ENCODE measurements at regions not wholly inside any gene's neighbourhood (a gene's known extent, or its start where the extent isn't known, plus 50 kb on each side); places are given as distances from the start of the nearest gene placed in this dataset.
"Not testable (repeated sequence)": the region's sequence is repeated elsewhere in the genome, so short reads cannot be mapped to it uniquely, and the experiment has no call there.

GRCh38 chr22:12626894-12627293, 2901.1 kb upstream of the OR11H1 start:
- H3K27ac ChIP-seq (ENCODE audit: control insufficient read depth, insufficient read depth, low read length); H3K4me1 ChIP-seq (ENCODE audit: control insufficient read depth, extremely low read depth, insufficient read depth, low read length); H3K4me2 ChIP-seq (ENCODE audit: control insufficient read depth, extremely low read depth, insufficient read depth, low read depth, low read length); H4K20me1 ChIP-seq (ENCODE audit: control insufficient read depth, extremely low read depth, insufficient read depth, low read length); H3K36me3 ChIP-seq (ENCODE audit: control insufficient read depth in 2 of 2, extremely low read depth in 1 of 2, insufficient read depth in 2 of 2, low read length in 2 of 2); H3K27me3 ChIP-seq (ENCODE audit: control insufficient read depth, extremely low read depth, insufficient read depth, low read length); dilution Hi-C loops (cut with MboI; ENCODE audit: extremely low pct_ligation_motif_present, low sequenced_read_pairs); H3K9ac ChIP-seq (ENCODE audit: control insufficient read depth, extremely low read depth, insufficient read depth, low read length); H3K79me2 ChIP-seq (ENCODE audit: control insufficient read depth, insufficient read depth, low read length); H3K4me3 ChIP-seq (ENCODE audit: control insufficient read depth in 2 of 3, extremely low read depth in 1 of 3, insufficient read depth in 2 of 3, low read depth in 1 of 3, low read length in 3 of 3); DNase-seq (ENCODE audit: low read depth, low spot score); FAIRE-seq; H2AFZ ChIP-seq (ENCODE audit: control insufficient read depth, low read length); H3K9me1 ChIP-seq (ENCODE audit: control insufficient read depth, extremely low read depth, insufficient read depth, low read length); H3K9me3 ChIP-seq (ENCODE audit: control insufficient read depth, low read depth, low read length): not testable (repeated sequence)

DNA sequence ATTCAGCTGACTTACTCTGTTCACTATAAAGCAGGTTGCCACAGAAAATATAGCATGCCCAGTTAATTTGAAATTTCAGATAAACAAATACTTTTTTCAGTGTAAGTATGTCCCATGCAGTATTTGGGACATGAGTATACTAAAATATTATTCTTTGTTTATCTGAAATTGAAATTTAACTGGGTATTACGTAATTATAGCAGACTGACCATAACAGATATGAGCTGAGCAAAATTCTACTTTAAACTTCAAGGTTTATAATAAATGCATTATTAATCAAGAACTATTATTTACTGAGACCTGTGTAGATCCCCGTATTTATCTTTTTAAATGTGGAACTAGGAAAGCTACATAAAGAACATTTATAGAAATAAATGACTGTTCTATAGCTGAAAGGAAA, 2898.2 kb upstream of the OR11H1 start:
- H3K4me1 ChIP-seq (ENCODE audit: control insufficient read depth, extremely low read depth, insufficient read depth, low read length); H3K27ac ChIP-seq (ENCODE audit: control insufficient read depth, insufficient read depth, low read length); DNase-seq (ENCODE audit: low read depth, low spot score); H3K9me3 ChIP-seq (ENCODE audit: control insufficient read depth, low read depth, low read length); H3K27me3 ChIP-seq (ENCODE audit: control insufficient read depth, extremely low read depth, insufficient read depth, low read length); H4K20me1 ChIP-seq (ENCODE audit: control insufficient read depth, extremely low read depth, insufficient read depth, low read length); H3K79me2 ChIP-seq (ENCODE audit: control insufficient read depth, insufficient read depth, low read length); H2AFZ ChIP-seq (ENCODE audit: control insufficient read depth, low read length); H3K9ac ChIP-seq (ENCODE audit: control insufficient read depth, extremely low read depth, insufficient read depth, low read length); H3K4me2 ChIP-seq (ENCODE audit: control insufficient read depth, extremely low read depth, insufficient read depth, low read depth, low read length); H3K36me3 ChIP-seq (ENCODE audit: control insufficient read depth in 2 of 2, extremely low read depth in 1 of 2, insufficient read depth in 2 of 2, low read length in 2 of 2); dilution Hi-C loops (cut with MboI; ENCODE audit: extremely low pct_ligation_motif_present, low sequenced_read_pairs); H3K4me3 ChIP-seq (ENCODE audit: control insufficient read depth in 2 of 3, extremely low read depth in 1 of 3, insufficient read depth in 2 of 3, low read depth in 1 of 3, low read length in 3 of 3); H3K9me1 ChIP-seq (ENCODE audit: control insufficient read depth, extremely low read depth, insufficient read depth, low read length); FAIRE-seq: not testable (repeated sequence)

GRCh38 chr22:12630965-12631364, 2897.0 kb upstream of the OR11H1 start:
- H3K36me3 ChIP-seq (ENCODE audit: control insufficient read depth in 2 of 2, extremely low read depth in 1 of 2, insufficient read depth in 2 of 2, low read length in 2 of 2); H3K27me3 ChIP-seq (ENCODE audit: control insufficient read depth, extremely low read depth, insufficient read depth, low read length); H3K27ac ChIP-seq (ENCODE audit: control insufficient read depth, insufficient read depth, low read length); H3K4me1 ChIP-seq (ENCODE audit: control insufficient read depth, extremely low read depth, insufficient read depth, low read length); dilution Hi-C loops (cut with MboI; ENCODE audit: extremely low pct_ligation_motif_present, low sequenced_read_pairs); H3K9ac ChIP-seq (ENCODE audit: control insufficient read depth, extremely low read depth, insufficient read depth, low read length); H4K20me1 ChIP-seq (ENCODE audit: control insufficient read depth, extremely low read depth, insufficient read depth, low read length); H3K79me2 ChIP-seq (ENCODE audit: control insufficient read depth, insufficient read depth, low read length); H2AFZ ChIP-seq (ENCODE audit: control insufficient read depth, low read length); DNase-seq (ENCODE audit: low read depth, low spot score); H3K4me2 ChIP-seq (ENCODE audit: control insufficient read depth, extremely low read depth, insufficient read depth, low read depth, low read length); H3K9me1 ChIP-seq (ENCODE audit: control insufficient read depth, extremely low read depth, insufficient read depth, low read length); H3K4me3 ChIP-seq (ENCODE audit: control insufficient read depth in 2 of 3, extremely low read depth in 1 of 3, insufficient read depth in 2 of 3, low read depth in 1 of 3, low read length in 3 of 3); FAIRE-seq; H3K9me3 ChIP-seq (ENCODE audit: control insufficient read depth, low read depth, low read length): not testable (repeated sequence)

DNA sequence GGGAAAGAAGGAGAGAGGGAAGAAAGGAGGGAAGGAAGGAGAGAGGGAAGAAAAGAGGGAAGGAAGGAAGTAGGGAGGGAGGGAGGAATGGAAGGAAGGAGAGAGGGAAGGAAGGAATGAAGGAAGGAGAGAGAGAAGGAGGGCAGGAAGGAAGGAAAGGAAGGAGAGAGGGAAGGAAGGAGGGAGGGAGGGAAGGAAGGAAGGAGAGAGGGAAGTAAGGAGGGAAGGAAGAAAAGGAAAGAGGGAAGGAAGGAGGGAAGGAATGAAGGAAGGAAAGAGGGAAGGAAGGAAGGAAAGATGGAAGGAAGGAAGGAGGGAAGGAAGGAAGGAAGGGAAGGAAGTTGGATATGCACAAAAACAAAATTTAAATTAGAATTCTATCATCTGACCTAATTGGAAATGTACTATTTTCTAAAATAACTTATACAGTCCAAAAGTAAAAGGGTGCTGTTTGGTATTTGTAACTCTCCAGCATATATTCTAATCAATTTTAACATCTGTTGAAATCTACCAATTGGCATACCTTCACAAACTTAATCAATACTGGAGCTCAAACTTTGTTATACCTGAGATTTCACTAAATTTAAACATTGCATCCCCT, 2890.3 kb upstream of the OR11H1 start:
- H3K9ac ChIP-seq (ENCODE audit: control insufficient read depth, extremely low read depth, insufficient read depth, low read length); H3K4me3 ChIP-seq (ENCODE audit: control insufficient read depth in 2 of 3, extremely low read depth in 1 of 3, insufficient read depth in 2 of 3, low read depth in 1 of 3, low read length in 3 of 3); H3K79me2 ChIP-seq (ENCODE audit: control insufficient read depth, insufficient read depth, low read length); H3K9me1 ChIP-seq (ENCODE audit: control insufficient read depth, extremely low read depth, insufficient read depth, low read length); H2AFZ ChIP-seq (ENCODE audit: control insufficient read depth, low read length); dilution Hi-C loops (cut with MboI; ENCODE audit: extremely low pct_ligation_motif_present, low sequenced_read_pairs); H3K36me3 ChIP-seq (ENCODE audit: control insufficient read depth in 2 of 2, extremely low read depth in 1 of 2, insufficient read depth in 2 of 2, low read length in 2 of 2); H3K27me3 ChIP-seq (ENCODE audit: control insufficient read depth, extremely low read depth, insufficient read depth, low read length); H3K4me2 ChIP-seq (ENCODE audit: control insufficient read depth, extremely low read depth, insufficient read depth, low read depth, low read length); DNase-seq (ENCODE audit: low read depth, low spot score); H3K4me1 ChIP-seq (ENCODE audit: control insufficient read depth, extremely low read depth, insufficient read depth, low read length); H4K20me1 ChIP-seq (ENCODE audit: control insufficient read depth, extremely low read depth, insufficient read depth, low read length); FAIRE-seq; H3K27ac ChIP-seq (ENCODE audit: control insufficient read depth, insufficient read depth, low read length); H3K9me3 ChIP-seq (ENCODE audit: control insufficient read depth, low read depth, low read length): not testable (repeated sequence)

DNA sequence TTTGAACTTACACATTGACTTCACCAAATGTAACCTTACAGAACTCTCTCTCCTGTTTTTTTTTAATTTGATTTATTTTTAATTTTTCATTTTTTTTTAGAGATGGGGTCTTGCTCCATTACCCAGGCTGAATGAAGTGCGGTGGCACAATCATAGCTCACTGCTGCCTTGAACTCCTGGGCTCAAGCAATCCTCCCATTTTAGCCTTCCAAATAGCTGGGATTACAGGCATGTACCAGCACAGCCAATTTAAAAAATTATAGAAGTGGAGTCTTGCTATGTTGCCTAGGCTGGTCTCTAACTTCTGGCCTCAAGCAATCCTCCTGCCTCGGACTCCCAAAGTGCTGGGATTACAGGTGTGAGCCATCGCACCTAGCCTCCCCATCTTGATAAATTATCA, 2889.7 kb upstream of the OR11H1 start:
- H3K4me2 ChIP-seq (ENCODE audit: control insufficient read depth, extremely low read depth, insufficient read depth, low read depth, low read length); H4K20me1 ChIP-seq (ENCODE audit: control insufficient read depth, extremely low read depth, insufficient read depth, low read length); H3K4me3 ChIP-seq (ENCODE audit: control insufficient read depth in 2 of 3, extremely low read depth in 1 of 3, insufficient read depth in 2 of 3, low read depth in 1 of 3, low read length in 3 of 3); H3K36me3 ChIP-seq (ENCODE audit: control insufficient read depth in 2 of 2, extremely low read depth in 1 of 2, insufficient read depth in 2 of 2, low read length in 2 of 2); H3K9ac ChIP-seq (ENCODE audit: control insufficient read depth, extremely low read depth, insufficient read depth, low read length); dilution Hi-C loops (cut with MboI; ENCODE audit: extremely low pct_ligation_motif_present, low sequenced_read_pairs); H3K27me3 ChIP-seq (ENCODE audit: control insufficient read depth, extremely low read depth, insufficient read depth, low read length); H2AFZ ChIP-seq (ENCODE audit: control insufficient read depth, low read length); H3K9me3 ChIP-seq (ENCODE audit: control insufficient read depth, low read depth, low read length); H3K4me1 ChIP-seq (ENCODE audit: control insufficient read depth, extremely low read depth, insufficient read depth, low read length); H3K9me1 ChIP-seq (ENCODE audit: control insufficient read depth, extremely low read depth, insufficient read depth, low read length); FAIRE-seq; H3K79me2 ChIP-seq (ENCODE audit: control insufficient read depth, insufficient read depth, low read length); DNase-seq (ENCODE audit: low read depth, low spot score); H3K27ac ChIP-seq (ENCODE audit: control insufficient read depth, insufficient read depth, low read length): not testable (repeated sequence)

Data from keratinocyte (primary cell).